WERI-Rb-1 (cell line): ENCODE measurements at regions not wholly inside any gene's neighbourhood (a gene's known extent, or its start where the extent isn't known, plus 50 kb on each side); places are given as distances from the start of the nearest gene placed in this dataset.

Experiments
- DNase-seq: peaks from one replicate; pipeline ENCODE4 v3.0.0-alpha.2; 2020
- H3K27ac ChIP-seq: fragments of 250-450 bp; sonication (Bioruptor Pico); 2 replicates; pipeline ENCODE4 v1.5.1; 2020; ENCODE audit warnings: mild to moderate bottlenecking, moderate library complexity
- H3K27me3 ChIP-seq: fragments of 250-450 bp; sonication (Bioruptor Pico); 2 replicates; pipeline ENCODE4 v1.5.1; 2021; ENCODE audit warnings: mild to moderate bottlenecking, low read depth, moderate library complexity; ENCODE audit not compliant: insufficient read depth, severe bottlenecking
- H3K36me3 ChIP-seq: fragments of 250-450 bp; sonication (Bioruptor Pico); 2 replicates; pipeline ENCODE4 v1.5.1; 2020; ENCODE audit warnings: mild to moderate bottlenecking, moderate library complexity
- H3K4me3 ChIP-seq: 2 replicates; pipeline ENCODE4 v1.5.1; 2011; ENCODE audit warnings: low read depth, mild to moderate bottlenecking, control low read depth, low read length
- H3K9me3 ChIP-seq: fragments of 250-450 bp; sonication (Bioruptor Pico); 2 replicates; pipeline ENCODE4 v1.5.1; 2021; ENCODE audit warnings: mild to moderate bottlenecking, moderate library complexity; ENCODE audit not compliant: severe bottlenecking
- TF ChIP-seq, protein P1 (sequence below): IDR thresholded peaks from 2 replicates; pipeline ENCODE4 v1.5.1; 2011; ENCODE audit warnings: low read depth, mild to moderate bottlenecking, control low read depth, inconsistent platforms, low read length

- peaks cover 23% of the 10 kb centered on the region for H3K27me3 ChIP-seq
- no peaks in the 10 kb centered on the region for H3K9me3 ChIP-seq
- no peak for DNase-seq
- no peak overlapping the region for H3K4me3 ChIP-seq
- H3K36me3 ChIP-seq, result no peaks in the 10 kb centered on the region
- H3K27ac ChIP-seq, result no peak overlapping the region
- TF ChIP-seq, protein P1, sequence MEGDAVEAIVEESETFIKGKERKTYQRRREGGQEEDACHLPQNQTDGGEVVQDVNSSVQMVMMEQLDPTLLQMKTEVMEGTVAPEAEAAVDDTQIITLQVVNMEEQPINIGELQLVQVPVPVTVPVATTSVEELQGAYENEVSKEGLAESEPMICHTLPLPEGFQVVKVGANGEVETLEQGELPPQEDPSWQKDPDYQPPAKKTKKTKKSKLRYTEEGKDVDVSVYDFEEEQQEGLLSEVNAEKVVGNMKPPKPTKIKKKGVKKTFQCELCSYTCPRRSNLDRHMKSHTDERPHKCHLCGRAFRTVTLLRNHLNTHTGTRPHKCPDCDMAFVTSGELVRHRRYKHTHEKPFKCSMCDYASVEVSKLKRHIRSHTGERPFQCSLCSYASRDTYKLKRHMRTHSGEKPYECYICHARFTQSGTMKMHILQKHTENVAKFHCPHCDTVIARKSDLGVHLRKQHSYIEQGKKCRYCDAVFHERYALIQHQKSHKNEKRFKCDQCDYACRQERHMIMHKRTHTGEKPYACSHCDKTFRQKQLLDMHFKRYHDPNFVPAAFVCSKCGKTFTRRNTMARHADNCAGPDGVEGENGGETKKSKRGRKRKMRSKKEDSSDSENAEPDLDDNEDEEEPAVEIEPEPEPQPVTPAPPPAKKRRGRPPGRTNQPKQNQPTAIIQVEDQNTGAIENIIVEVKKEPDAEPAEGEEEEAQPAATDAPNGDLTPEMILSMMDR, result no peak
Measured at GRCh38 chr1:112260699-112261098, 135.3 kb upstream of the CTTNBP2NL start.

GRCh38 chr1:112262316-112262715, 133.7 kb upstream of the CTTNBP2NL start:
- TF ChIP-seq, protein P1, result no peak
- peaks cover 18% of the 10 kb centered on the region for H3K27me3 ChIP-seq
- H3K27ac ChIP-seq, result no peak overlapping the region
- no peak for DNase-seq
- H3K4me3 ChIP-seq, result no peak overlapping the region
- no peaks in the 10 kb centered on the region for H3K36me3 ChIP-seq
- H3K9me3 ChIP-seq, result no peaks in the 10 kb centered on the region

- no peak overlapping the region for H3K4me3 ChIP-seq
- DNase-seq, result no peak
- H3K27ac ChIP-seq, result no peak overlapping the region
- peaks cover 18% of the 10 kb centered on the region for H3K27me3 ChIP-seq
- TF ChIP-seq, protein P1, result no peak
- H3K9me3 ChIP-seq, result no peaks in the 10 kb centered on the region
- no peaks in the 10 kb centered on the region for H3K36me3 ChIP-seq
Measured at GRCh38 chr1:112263042-112263441, 133.0 kb upstream of the CTTNBP2NL start.

DNA sequence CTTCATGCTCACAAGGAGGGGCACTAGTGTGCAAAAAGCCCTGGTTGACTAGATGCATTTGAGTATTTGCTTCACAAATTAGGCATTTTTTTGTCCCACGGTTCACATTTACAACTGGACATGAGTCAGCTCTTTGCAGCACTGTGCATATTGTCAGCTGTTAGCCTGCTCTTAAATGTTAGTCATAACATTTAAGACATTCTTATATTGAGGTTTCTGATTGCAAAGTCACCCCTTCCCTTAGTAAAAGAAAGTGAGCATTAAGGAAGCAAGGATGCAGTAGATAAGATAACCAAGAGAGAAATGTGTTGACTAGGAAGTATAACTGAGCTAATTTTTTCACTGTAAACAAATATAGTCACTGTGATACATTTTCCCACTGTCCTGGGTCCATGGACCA, 132.6 kb upstream of the CTTNBP2NL start:
- H3K36me3 ChIP-seq, result no peaks in the 10 kb centered on the region
- DNase-seq, result no peak
- H3K27ac ChIP-seq, result no peak overlapping the region
- H3K9me3 ChIP-seq, result no peaks in the 10 kb centered on the region
- H3K4me3 ChIP-seq, result no peak overlapping the region
- TF ChIP-seq, protein P1, result no peak
- peaks cover 15% of the 10 kb centered on the region for H3K27me3 ChIP-seq

DNA sequence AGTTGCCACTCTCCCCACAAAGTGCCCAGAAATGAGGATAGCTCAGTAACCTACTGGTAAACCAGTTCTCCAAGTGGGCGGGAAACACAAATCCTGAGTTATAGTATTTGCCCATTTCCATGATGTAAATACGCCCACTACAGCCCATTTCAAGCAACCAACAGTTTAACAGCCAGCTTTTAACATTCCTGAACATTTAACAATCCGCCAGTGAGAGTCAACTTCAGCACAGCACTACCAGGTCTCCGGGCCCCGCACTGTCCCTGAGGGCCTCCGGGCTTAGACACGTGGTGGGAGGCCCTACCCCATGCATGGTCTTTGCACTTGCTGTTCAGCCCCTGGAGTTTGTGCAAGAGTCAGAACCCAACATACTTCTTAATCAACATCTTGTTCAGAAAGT, 132.0 kb upstream of the CTTNBP2NL start:
- TF ChIP-seq, protein P1, result no peak
- Histone ChIP-seq H3K4me3 (no peak overlapping the region), H3K27me3 (peaks cover 11% of the 10 kb centered on the region), H3K36me3 (no peaks in the 10 kb centered on the region), H3K9me3 (no peaks in the 10 kb centered on the region), H3K27ac (no peak overlapping the region)
- DNase-seq, result no peak

GRCh38 chr1:112264553-112264952, 131.5 kb upstream of the CTTNBP2NL start:
- peaks cover 14% of the 10 kb centered on the region for H3K27me3 ChIP-seq
- no peaks in the 10 kb centered on the region for H3K9me3 ChIP-seq
- TF ChIP-seq, protein P1, result no peak
- H3K27ac ChIP-seq, result no peak overlapping the region
- no peak overlapping the region for H3K4me3 ChIP-seq
- DNase-seq, result no peak
- H3K36me3 ChIP-seq, result no peaks in the 10 kb centered on the region
